SIG-M5 (cell line): ENCODE measurements at regions not wholly inside any gene's neighbourhood (a gene's known extent, or its start where the extent isn't known, plus 50 kb on each side); places are given as distances from the start of the nearest gene placed in this dataset.
"Not testable (repeated sequence)": the region's sequence is repeated elsewhere in the genome, so short reads cannot be mapped to it uniquely, and the experiment has no call there.

Experiments
- DNase-seq: peaks from one replicate; lab custom pipeline; 2025; lab: John Stamatoyannopoulos, UW

DNA sequence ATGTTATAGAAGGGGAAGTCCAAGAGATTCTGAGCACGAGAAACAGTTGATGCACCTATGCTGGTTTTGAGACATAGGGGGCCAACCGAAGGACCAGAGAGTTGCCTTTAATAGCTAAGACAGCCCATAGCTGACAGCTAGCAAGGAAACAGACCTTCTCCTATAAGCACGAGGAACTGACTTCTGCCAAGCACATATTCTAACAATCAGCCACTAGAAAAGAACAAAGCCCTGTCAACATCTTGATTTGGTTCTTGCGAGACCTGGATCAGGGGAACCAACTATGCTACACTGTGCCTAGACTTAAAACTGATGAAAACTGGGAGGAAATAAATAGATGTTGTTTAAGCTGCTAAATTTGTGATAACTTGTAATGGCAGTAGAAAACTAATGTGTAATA, 785.6 kb downstream of the TMTC2 start:
- no peak for DNase-seq

DNA sequence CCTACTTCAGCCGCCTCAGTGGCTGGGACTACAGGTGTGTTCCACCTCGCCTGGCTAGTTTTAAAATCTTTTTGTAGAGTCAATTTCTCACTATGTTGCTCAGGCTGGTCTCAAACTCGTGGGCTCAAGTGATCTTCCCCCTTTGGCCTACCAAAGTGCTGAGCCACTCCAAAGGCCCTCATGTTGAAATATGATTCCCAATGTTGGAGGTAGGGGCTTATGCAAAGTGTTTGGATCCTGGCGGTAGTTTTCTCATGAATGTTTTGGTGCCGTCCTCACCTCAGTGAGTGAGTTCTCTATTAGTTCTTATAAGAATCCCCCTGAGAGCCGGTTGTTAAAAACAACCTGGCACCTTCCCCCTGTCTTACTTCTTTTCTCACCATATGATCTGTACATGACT, 784.6 kb downstream of the TMTC2 start:
- DNase-seq = no peak

- DNase-seq = no peak
Measured at GRCh38 chr12:83470749-83471148, 784.0 kb downstream of the TMTC2 start.

DNA sequence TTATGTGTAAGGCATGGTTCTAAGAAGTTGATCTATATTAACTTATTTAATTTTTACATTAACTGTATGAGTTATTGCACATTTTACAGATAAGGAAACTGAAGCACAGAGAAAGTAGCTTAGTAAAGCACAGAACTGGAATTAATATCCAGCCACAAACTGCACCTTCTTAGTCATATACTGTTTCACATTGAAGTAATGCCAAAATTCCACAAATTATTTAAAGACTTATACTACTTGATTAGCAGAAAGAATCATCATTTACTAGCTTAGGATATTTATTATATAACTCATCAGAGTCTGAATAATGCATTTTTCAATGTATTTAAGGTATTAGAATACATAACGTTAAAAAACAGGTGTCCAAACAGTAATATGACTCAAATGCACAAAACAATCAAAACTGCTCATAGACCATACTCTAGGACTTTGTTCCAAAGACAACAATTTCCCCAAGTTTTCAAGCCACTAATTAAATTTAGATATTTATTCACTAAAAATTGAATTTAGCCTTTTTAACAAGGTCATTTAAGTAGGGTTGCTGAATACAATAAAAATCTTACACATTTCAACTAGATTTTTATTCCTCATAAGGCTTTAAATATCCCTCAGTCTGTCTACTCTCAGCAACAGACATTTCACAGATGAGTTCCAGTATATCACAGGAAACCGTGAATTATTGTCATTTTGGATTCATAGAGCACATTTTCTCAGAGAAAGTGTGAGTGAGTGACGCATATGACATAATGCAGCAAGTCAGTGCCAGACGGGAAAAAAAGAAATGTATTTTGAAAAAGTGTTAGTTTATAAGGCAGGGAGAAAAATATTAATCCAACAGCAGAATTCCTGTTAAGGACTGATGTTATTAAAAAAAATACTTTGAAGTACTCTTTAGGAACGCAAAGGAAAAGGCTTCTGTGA, 782.5 kb downstream of the TMTC2 start:
- no peak for DNase-seq

- no peak for DNase-seq
Measured at GRCh38 chr12:83465632-83466031, 778.9 kb downstream of the TMTC2 start.

GRCh38 chr12:83462419-83462818, 775.7 kb downstream of the TMTC2 start:
- DNase-seq = no peak

DNA sequence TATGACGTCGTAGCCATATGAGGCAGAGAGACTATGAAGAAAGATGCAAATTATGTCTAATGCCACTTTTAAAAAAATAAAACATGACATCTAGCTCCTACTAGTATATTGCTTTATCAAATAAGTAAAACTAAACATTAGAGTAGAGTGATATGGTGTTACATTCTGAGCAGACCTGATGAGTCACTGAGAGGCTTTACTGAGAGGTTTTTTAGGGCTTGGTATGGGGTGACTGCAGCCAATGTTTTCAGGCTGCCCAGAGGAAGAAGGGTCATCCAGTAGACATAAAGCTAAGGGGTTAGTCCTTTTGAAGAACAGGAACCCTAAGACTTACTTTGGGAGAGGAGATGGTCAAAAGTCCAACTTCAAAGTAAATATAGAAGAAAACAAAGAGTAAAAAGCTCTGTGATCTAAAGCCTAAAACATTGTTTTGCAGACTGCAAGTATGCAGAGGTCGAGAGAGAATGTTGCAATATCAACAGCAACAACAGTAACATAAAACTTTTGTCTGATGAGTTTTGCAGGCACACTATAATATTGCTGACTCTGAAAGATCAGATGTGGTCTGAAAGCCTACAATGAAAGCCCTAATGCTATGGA, 774.7 kb downstream of the TMTC2 start:
- no peak for DNase-seq

GRCh38 chr12:83451189-83451588, 764.5 kb downstream of the TMTC2 start:
- DNase-seq = no peak

GRCh38 chr12:83434600-83434999, 747.9 kb downstream of the TMTC2 start:
- no peak for DNase-seq

DNA sequence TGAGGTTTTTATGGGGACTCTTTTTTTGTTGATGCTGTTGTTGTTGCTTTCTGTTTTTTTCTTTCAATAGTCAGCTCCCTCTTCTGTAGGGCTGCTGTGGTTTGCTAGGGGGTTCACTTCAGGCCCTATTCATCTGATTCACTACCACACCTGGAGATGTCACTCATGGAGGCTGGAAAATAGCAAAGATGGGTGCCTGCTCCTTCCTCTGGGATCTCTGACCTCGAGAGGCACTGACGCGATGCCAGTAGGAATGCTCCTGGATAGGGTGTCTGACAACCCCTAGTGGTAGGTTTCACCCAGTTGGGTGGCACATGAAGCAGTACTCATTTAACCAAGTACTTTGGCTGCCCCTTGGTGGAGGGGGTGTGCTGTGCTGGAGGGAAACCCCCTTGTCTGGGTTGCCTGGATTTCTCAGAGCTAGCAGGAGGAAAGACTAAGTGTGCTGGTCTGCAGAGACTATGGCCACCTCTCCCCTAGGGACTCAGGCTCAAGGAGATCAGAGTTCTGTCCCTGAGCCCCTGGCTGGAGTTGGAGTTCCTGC, 745.5 kb downstream of the TMTC2 start:
- DNase-seq = no peak

- DNase-seq = not testable (repeated sequence)
Measured at GRCh38 chr12:83427586-83428136, 741.0 kb downstream of the TMTC2 start.

DNA sequence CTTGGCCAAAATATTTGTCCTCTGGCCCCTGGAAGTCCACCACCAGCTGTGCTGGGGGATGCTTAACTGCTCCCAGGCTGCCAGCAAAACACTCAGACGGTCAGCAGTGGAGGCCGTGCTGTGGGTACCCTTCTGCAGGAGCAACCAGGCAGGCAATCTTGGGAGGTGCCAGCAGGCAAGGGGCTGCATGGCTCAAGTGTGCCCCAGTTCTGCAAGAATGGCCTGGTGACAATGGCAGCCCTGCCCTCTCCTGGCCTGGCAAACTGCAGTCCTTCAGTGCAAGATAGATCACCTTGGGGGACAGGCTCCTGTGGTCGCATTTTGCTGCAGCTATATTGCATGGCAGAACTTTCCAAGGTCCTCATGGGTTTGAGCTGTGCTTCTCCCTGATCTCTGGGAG, 728.3 kb downstream of the TMTC2 start:
- no peak for DNase-seq

GRCh38 chr12:83408851-83409250, 722.1 kb downstream of the TMTC2 start:
- no peak for DNase-seq

- no peak for DNase-seq
Measured at GRCh38 chr12:83408146-83408545, 721.4 kb downstream of the TMTC2 start.

DNA sequence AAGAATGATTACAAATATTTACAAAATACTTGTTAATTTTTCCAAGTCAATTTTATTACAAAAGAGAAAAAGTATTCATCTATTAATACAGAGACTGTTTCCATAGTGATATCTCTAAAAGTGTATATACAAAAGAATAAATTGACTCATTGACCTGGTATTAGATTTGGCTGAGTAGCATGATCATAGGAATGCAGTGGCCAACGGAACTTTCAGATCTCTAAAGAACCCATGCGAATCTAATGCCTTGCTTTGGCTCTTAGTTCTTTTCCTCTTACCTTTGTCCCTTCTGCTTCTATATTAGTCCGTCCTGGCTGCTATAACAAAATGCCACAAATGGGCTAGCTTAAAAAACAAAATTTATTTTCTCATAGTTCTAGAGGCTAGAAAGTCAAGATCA, 717.8 kb downstream of the TMTC2 start:
- DNase-seq = no peak

- no peak for DNase-seq
Measured at GRCh38 chr12:83390186-83390585, 703.5 kb downstream of the TMTC2 start.

DNA sequence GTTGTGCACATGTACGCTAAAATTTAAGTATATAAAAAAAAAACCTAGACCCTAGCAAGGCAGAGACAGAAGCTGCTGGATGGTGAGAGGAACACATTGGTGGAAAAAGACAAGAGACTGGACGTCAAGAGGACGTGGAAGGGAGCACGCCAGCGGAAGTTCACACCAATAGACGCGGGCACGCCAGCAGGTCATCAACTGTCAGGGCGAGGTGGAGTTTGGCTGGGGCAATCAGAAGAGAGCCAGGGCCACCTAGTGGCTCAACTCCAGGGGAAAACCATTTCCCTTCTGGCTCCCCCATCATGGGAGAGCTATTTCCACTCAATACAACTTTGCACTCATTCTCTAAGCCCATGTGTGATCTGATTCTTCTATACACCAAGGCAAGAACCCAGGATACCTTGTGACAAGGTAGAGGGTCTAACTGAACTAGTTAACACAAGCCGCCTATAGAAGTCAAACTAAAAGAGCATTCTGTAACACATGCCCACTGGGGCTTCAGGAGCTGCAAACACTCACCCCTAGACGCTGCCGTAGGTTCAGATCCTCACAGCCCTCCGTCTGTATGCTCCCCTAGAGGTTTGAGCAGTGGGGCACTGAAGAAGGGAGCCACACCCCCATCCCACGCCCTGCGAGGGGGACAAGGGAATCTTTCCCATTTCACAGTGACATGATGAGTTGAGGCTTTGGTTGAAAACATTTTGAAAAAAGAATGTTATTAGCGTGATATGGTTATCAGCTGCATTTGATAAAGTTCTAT, 702.7 kb downstream of the TMTC2 start:
- no peak for DNase-seq

GRCh38 chr12:83388551-83388950, 701.8 kb downstream of the TMTC2 start:
- DNase-seq = no peak

- no peak for DNase-seq
Measured at GRCh38 chr12:83386527-83387264, 700.0 kb downstream of the TMTC2 start.

GRCh38 chr12:83378186-83378727, 691.6 kb downstream of the TMTC2 start:
- no peak for DNase-seq

- DNase-seq = no peak
Measured at GRCh38 chr12:83365317-83365716, 678.6 kb downstream of the TMTC2 start.
